HuH-7.5 (cell line): ENCODE measurements at regions not wholly inside any gene's neighbourhood (a gene's known extent, or its start where the extent isn't known, plus 50 kb on each side); places are given as distances from the start of the nearest gene placed in this dataset.

Source experiments
- DNase-seq: peaks from one replicate; pipeline ENCODE4 v3.0.0; 2011; ENCODE audit warnings: low spot score

DNA sequence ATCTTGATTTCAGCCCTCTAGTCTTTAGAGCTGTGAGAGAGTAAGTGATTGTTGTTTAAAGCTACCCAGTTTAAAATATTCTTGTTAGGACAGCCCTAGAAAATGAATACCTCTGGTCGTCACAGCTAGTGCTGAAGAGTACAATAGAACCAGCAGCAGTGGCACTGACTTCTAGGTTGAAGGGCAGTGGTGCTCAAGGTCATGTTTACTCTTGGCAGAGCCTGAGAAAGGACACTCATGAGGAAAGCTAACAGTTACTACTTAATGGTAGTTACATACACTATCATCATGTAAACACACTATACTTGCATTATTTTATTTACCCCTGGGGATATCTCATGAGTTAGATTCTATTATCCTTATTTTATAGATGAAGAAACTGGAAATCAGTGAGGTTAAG lies 323.0 kb downstream of the SH2D4B start:
- no peak for DNase-seq

DNA sequence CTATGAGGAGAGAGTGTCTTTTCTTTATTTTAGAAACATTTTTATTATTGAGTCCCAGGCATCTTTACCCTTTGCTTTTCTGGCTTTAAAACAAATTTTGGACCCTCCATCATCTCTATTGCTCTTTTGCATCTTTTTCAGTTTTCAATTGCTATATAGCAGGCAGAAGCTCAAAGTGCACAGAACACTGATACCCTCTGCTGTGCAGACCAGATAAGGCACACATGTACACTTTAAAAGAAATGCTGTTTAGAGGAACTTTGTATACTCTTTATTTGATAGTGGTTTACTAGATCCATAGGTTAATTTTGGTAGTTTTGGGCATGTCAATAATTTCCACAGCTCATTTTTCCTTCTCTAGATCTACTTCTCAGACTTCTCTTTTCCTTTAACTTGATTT lies 324.2 kb downstream of the SH2D4B start:
- DNase-seq = no peak

DNA sequence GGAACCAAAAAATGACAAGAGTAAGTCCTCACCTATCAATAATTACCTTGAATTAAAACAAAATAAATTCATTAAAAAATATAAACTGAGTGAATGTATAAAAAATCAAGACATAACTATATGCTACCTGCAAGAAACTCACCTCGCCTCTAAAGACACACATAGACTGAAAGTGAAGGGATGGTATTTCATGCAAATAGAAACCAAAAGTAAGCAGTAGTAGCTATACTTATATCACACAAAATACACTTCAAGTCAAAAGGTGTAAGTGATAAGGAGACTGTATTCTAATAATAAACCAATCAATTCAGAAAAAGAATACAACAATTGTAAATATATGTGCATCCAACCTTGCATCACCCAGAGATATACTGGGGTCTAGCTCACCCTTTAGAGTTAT lies 332.6 kb downstream of the SH2D4B start:
- DNase-seq = no peak

DNA sequence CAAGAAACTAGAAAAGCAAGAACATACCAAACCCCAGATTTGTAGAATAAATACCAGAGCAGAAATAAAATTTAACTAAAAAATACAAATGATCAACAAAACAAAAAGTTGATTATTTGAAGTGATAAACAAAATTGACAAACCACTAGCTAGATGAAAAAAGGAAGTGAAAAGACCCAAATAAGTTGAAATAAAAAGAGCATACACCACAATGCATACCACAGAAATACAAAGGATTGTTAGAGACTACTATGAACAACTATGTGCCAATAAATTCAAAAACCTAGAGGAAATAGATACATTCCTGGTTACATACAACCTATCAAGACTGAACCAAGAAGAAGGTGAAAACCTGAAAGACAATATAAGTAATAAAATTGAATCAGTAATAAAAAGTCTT lies 333.4 kb downstream of the SH2D4B start:
- no peak for DNase-seq

GRCh38 chr10:80878330-80878729 lies 340.6 kb downstream of the SH2D4B start:
- no peak for DNase-seq

DNA sequence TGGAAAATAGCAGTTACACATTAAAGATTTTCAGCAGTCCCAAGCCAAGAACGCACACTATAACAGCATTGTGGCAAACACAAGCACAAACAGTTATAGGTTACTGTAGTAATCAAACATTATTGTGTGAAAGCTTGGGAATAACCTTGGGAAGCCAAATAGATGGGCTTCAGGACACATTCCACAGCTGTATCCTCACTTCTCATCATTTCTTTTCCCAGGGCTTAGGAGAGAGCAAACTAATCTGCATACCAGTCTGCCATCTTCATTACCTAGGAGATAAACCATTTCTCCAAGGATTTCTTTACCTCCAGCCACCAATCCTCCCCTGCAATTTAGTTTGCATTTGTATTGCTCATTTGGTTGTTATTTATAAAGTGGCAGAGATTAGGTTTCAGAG lies 352.4 kb downstream of the SH2D4B start:
- DNase-seq = no peak

DNA sequence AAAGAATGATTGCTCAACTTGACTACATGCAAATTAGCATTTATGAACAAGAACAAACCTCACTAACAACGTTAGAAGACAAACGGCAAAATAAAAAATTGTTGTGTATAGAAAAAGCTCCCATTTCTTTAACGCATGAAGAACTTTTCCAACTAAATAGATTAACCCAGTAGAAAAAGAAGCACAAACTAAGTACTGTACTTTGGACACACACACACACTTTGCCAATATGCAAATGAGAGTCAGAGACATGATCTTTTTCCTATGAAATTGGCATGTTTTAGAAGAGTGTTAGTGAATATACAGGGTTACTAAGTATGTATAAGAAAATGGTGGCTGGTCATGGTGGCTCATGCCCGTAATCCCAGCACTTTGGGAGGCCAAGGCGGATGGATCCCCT lies 355.6 kb downstream of the SH2D4B start:
- no peak for DNase-seq

- DNase-seq = no peak
Measured at GRCh38 chr10:80894311-80894791, 356.6 kb downstream of the SH2D4B start.

- DNase-seq = no peak
Measured at GRCh38 chr10:80894797-80895467, 357.2 kb downstream of the SH2D4B start.

DNA sequence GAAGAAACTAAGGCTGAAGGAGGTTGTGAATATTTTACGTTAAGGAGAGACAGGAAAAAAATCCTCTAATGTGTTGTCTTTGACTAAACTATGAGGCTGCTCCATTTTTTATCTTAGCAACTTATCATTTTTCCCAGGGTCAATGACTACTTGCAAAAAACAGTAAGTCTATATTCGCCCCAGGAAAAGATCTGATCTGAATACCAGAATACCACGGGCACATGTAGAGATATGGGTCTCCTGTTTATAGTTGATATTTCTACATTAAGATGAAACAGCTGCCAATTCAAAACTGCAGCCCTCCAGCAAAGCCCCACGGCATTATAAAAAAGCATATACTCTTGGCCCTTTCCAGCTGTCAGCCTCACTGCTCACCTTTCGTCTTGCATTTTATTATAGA lies 358.4 kb downstream of the SH2D4B start:
- DNase-seq = no peak

- DNase-seq = no peak
Measured at GRCh38 chr10:80896959-80897358, 359.3 kb downstream of the SH2D4B start.

DNA sequence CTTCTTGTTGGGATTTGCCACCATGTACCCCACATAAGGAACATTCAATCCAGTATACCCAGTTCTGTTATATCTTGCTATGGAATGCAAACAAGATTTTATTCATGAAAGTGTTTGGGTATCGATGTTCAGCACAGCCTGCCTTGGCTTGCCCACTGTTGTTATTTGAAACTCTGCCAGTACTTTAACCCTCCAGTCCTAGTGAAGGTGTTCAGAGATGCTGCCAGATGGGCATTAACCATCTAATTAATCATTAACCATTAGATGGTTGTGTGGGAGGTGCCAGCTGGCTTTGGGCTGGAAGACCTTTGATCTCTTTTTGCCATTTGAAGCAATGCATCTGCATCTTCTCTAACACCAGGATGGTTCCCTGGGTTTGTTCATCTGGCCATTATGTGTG lies 363.0 kb downstream of the SH2D4B start:
- DNase-seq = no peak

GRCh38 chr10:80908611-80909010 lies 370.9 kb downstream of the SH2D4B start:
- DNase-seq = no peak

- DNase-seq = no peak
Measured at GRCh38 chr10:80909254-80909653, 371.6 kb downstream of the SH2D4B start.

- no peak for DNase-seq
Measured at GRCh38 chr10:80917636-80918035, 379.9 kb downstream of the SH2D4B start.

DNA sequence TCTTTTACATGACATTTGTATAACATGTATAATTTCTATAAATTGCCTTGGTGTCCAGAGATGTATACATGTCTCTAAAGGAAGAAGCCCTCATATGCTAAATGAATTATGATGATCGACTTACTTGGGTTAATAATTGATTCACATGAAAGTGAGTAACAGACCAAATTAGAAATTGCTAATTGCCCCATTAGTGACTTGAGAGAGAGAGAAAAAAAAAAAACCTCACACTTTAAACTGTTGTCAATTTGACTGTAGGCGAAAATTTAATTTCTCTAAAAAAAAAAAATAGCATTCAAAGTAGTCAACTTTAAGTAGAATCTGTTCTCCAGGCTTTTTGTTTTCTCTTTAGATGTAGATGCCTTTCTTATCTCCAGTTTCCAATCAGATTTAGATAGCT lies 383.3 kb downstream of the SH2D4B start:
- no peak for DNase-seq

GRCh38 chr10:80924063-80924952 lies 386.6 kb downstream of the SH2D4B start:
- no peak for DNase-seq

GRCh38 chr10:80927419-80928078 lies 389.8 kb downstream of the SH2D4B start:
- no peak for DNase-seq

DNA sequence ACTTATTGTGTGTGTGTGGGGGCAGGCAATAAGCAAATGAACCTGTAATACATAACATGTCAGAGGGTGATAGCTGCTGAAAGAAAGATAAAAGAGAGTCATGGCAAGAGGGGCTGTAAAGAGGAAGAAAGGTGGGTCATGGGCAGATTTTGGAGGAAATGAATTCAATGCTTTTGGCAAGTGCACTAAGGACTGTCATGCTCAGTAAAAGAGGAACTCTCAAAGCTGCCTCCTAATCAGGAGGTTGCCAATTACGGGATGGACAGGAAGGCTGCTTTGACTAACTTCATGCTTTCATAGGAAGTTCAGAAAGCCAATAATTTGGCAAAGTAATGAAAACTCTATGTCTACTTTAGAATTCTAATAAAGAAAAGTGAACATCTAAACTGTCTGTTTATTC lies 401.2 kb downstream of the SH2D4B start:
- no peak for DNase-seq

- no peak for DNase-seq
Measured at GRCh38 chr10:80945264-80945880, 407.7 kb downstream of the SH2D4B start.

DNA sequence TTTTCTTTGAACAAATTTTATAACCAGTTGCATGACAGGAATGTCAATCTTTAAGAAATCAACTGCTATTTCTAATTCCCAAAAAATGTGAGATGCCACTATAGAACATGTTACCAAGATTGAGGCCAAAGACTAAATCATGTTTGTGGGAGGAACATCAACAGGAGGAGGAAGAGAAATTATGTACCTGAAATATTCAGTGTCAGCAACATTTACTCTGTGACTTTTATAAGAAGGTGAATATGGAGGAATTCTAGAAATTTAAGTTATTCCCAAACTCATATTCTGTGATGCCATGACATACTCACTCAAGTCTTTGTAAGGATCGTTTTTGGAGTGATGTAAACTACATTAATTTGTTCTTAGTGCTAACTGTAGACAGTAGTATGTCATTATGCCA lies 408.4 kb downstream of the SH2D4B start:
- DNase-seq = no peak

- no peak for DNase-seq
Measured at GRCh38 chr10:80946957-80947726, 409.4 kb downstream of the SH2D4B start.
